HepG2 (cell line): ENCODE measurements at regions not wholly inside any gene's neighbourhood (a gene's known extent, or its start where the extent isn't known, plus 50 kb on each side); places are given as distances from the start of the nearest gene placed in this dataset.

Source experiments
- ATAC-seq: fragments of 200-7000 bp; cut with Tn5 transposase; 3 replicates; pipeline ENCODE4 v1.9.1; 2020; ENCODE audit warnings: mild to moderate bottlenecking, moderate library complexity
- BruUV-seq: library from RNA; stranded (reverse); fragments of 400-500 nt; replicated peaks from 2 replicates; lab custom pipeline; 2021; lab: Mats Ljungman, UMichigan
- CTCF ChIA-PET: fragments of 300-600 bp; formaldehyde crosslinking; extraction: SDS; loops from one replicate; lab custom pipeline; 2021; ENCODE audit warnings: low total read pairs, inconsistent platforms, low intra/inter-chr PET ratio; lab: Yijun Ruan, JAX
- POLR2A ChIA-PET: fragments of 350-600 bp; sonication (Branson Sonifier 250); formaldehyde crosslinking; loops from one replicate; lab custom pipeline; 2020; ENCODE audit warnings: antibody characterized with exemption, inconsistent platforms; lab: Yijun Ruan, JAX
- DNase-seq: peaks from one replicate; pipeline ENCODE4 v3.0.0-alpha.2; 2015; ENCODE audit warnings: low spot score
- FAIRE-seq: peaks from 3 replicates; lab custom pipeline; 2011; peaks lifted over from hg19 to GRCh38; lab: Jason Lieb, UNC
- H2AFZ ChIP-seq: one replicate; pipeline ENCODE4 v1.6.1; 2011; ENCODE audit warnings: low read length, inconsistent platforms
- H3K27ac ChIP-seq: fragments of 300-600 bp; 3 replicates; pipeline ENCODE4 v1.8.0; 2011; ENCODE audit warnings: mixed run types, mild to moderate bottlenecking, mixed read lengths, low read length, inconsistent platforms; ENCODE audit not compliant: insufficient read depth; ENCODE audit errors: extremely low read length
- H3K27me3 ChIP-seq, 2 experiments: fragments of 200-600 bp in 1 of 2; 2 replicates in 1 of 2; 3 replicates in 1 of 2; pipeline versions ENCODE4 v1.6.0 to v1.8.0; 2011; ENCODE audit warnings: low read length in 2 of 2, mild to moderate bottlenecking in 2 of 2, moderate library complexity in 2 of 2, inconsistent platforms in 1 of 2; ENCODE audit not compliant: insufficient read depth in 2 of 2, control insufficient read depth in 1 of 2
- H3K36me3 ChIP-seq, 2 experiments: fragments of 200-600 bp in 1 of 2; replicated peaks in 1 of 2; 2 replicates in 1 of 2; 3 replicates in 1 of 2; pipeline versions ENCODE4 v1.5.1 to v1.8.0; 2011; ENCODE audit warnings: low read length in 2 of 2, inconsistent platforms in 1 of 2; ENCODE audit not compliant: insufficient read depth in 2 of 2, control insufficient read depth in 1 of 2
- H3K4me1 ChIP-seq: 2 replicates; pipeline ENCODE4 v1.5.1; 2012; ENCODE audit warnings: low read length, inconsistent platforms; ENCODE audit not compliant: insufficient read depth
- H3K4me2 ChIP-seq: 2 replicates; pipeline ENCODE4 v1.6.0; 2011; ENCODE audit warnings: low read depth, low read length, inconsistent platforms
- H3K4me3 ChIP-seq, 3 experiments: fragments of 200-600 bp in 1 of 3; sonication (generic), shearing (Covaris generic) in 1 of 3; replicated peaks in 1 of 3; 2 replicates each; pipeline ENCODE4 v1.5.1; 2011 to 2016; ENCODE audit warnings: low read length in 3 of 3, inconsistent platforms in 2 of 3, low read depth in 2 of 3, mild to moderate bottlenecking in 2 of 3, control low read depth in 1 of 3, mixed read lengths in 1 of 3; ENCODE audit not compliant: insufficient read depth in 1 of 3
- H3K79me2 ChIP-seq: one replicate; pipeline ENCODE4 v1.6.1; 2011; ENCODE audit warnings: low read length, inconsistent platforms; ENCODE audit not compliant: insufficient read depth
- H3K9ac ChIP-seq: 2 replicates; pipeline ENCODE4 v1.6.0; 2011; ENCODE audit warnings: mild to moderate bottlenecking, low read depth, low read length, inconsistent platforms; ENCODE audit not compliant: insufficient read depth
- H3K9me3 ChIP-seq: 2 replicates; pipeline ENCODE4 v1.5.1; 2012; ENCODE audit warnings: mild to moderate bottlenecking, low read length
- H4K20me1 ChIP-seq: 2 replicates; pipeline ENCODE4 v1.6.0; 2011; ENCODE audit warnings: inconsistent platforms, mild to moderate bottlenecking, low read length, moderate library complexity; ENCODE audit not compliant: insufficient read depth
- BHLHE40 ChIP-seq: IDR thresholded peaks from 2 replicates; pipeline ENCODE4 v1.6.1; 2011; ENCODE audit warnings: low read length, improper control_type of control experiment
- BRF2 ChIP-seq: sonication (generic); formaldehyde crosslinking; IDR thresholded peaks from 2 replicates; pipeline ENCODE4 v1.8.1; 2022; ENCODE audit warnings: mild to moderate bottlenecking, missing genetic modification reagents
- CERS6 ChIP-seq: sonication (generic); formaldehyde crosslinking; IDR thresholded peaks from 2 replicates; pipeline ENCODE4 v1.5.0; 2020; ENCODE audit warnings: missing genetic modification reagents
- KLF11 ChIP-seq: IDR thresholded peaks from 2 replicates; pipeline ENCODE4 v1.6.1; 2016; ENCODE audit warnings: missing compliant biosample characterization
- NFE2L2 ChIP-seq: fragments of 150-350 bp; IDR thresholded peaks from 2 replicates; pipeline ENCODE4 v1.6.1; 2014; ENCODE audit warnings: low read length
- RBFOX2 ChIP-seq: fragments of 200-400 bp; formaldehyde crosslinking; IDR thresholded peaks from 2 replicates; pipeline ENCODE4 v1.6.1; 2017; ENCODE audit warnings: low read depth, mild to moderate bottlenecking, low read length
- SNAPC2 ChIP-seq: sonication (generic); formaldehyde crosslinking; IDR thresholded peaks from 2 replicates; pipeline ENCODE4 v1.8.1; 2022; ENCODE audit warnings: mild to moderate bottlenecking, missing genetic modification reagents
- SP5 ChIP-seq: IDR thresholded peaks from 2 replicates; pipeline ENCODE4 v1.6.1; 2016; ENCODE audit warnings: low read depth, borderline replicate concordance
- ZFP36L2 ChIP-seq: sonication (generic); formaldehyde crosslinking; IDR thresholded peaks from 2 replicates; pipeline ENCODE4 v1.4.0; 2020; ENCODE audit warnings: missing genetic modification reagents
- ZNF777 ChIP-seq: sonication (generic); formaldehyde crosslinking; IDR thresholded peaks from 2 replicates; pipeline ENCODE4 v1.4.0; 2020; ENCODE audit warnings: missing genetic modification reagents
- ZNF784 ChIP-seq: sonication (generic); formaldehyde crosslinking; IDR thresholded peaks from 2 replicates; pipeline ENCODE4 v1.5.1; 2020; ENCODE audit warnings: missing genetic modification reagents, mild to moderate bottlenecking, borderline replicate concordance
- ZNF879 ChIP-seq: sonication (generic); formaldehyde crosslinking; IDR thresholded peaks from 2 replicates; pipeline ENCODE4 v1.8.1; 2023; ENCODE audit warnings: missing genetic modification reagents
- WGBS: methylation state at CpG from one replicate; pipeline ENCODE4 v1.1.6; 2017; ENCODE audit warnings: low lambda C conversion rate; 5-methylcytosine and 5-hydroxymethylcytosine counted together
- in situ Hi-C: cut with HindIII; loops from 2 replicates; pipeline ENCODE4 v1.10.0; 2017; ENCODE audit warnings: low pct_unique_long_range_greater_than_20kb; ENCODE audit not compliant: extremely low pct_ligation_motif_present
- intact Hi-C: fragments of 100-400 bp; cut with micrococcal nuclease; formaldehyde crosslinking; loops from one replicate; pipeline ENCODE4 v1.10.0; 2022; ENCODE audit not compliant: unreplicated experiment

- FAIRE-seq = no peak
- no peak overlapping the region for H3K4me2 ChIP-seq
- CTCF ChIA-PET = no interaction called here
- no peak overlapping the region for H3K9ac ChIP-seq
- no peaks in the 10 kb centered on the region for H3K9me3 ChIP-seq
- no peaks in the 10 kb centered on the region for H4K20me1 ChIP-seq
- intact Hi-C loops = no loop called here
- DNase-seq = no peak
- no peaks in the 10 kb centered on the region for H3K36me3 ChIP-seq
- H3K27ac ChIP-seq = no peak overlapping the region
- no peaks in the 10 kb centered on the region for H3K27me3 ChIP-seq
- no peak overlapping the region for H2AFZ ChIP-seq
- ATAC-seq = no peak
- 0% methylated on average over 1 of the region's 1 CpG for WGBS
- BruUV-seq = no TSS peak
- no peaks in the 10 kb centered on the region for H3K79me2 ChIP-seq
- in situ Hi-C loops = no loop called here
- no peak for TF ChIP-seq SP5 (CRISPR knock-in tag)
- no peak for TF ChIP-seq RBFOX2
- no peak for TF ChIP-seq SNAPC2 (CRISPR knock-in tag)
- no peak for TF ChIP-seq BRF2 (CRISPR knock-in tag)
- TF ChIP-seq KLF11 (CRISPR knock-in tag) = no peak
- H3K4me3 ChIP-seq = no peak overlapping the region
- H3K4me1 ChIP-seq = no peaks in the 10 kb centered on the region
- POLR2A ChIA-PET = no interaction called here
These were observed 262.4 kb upstream of the MIR17HG start for GRCh38 chr13:91085127-91085526.

GRCh38 chr13:91086936-91087716 is 260.4 kb upstream of the MIR17HG start:
- Histone ChIP-seq H3K4me2 (no peak overlapping the region), H3K79me2 (no peaks in the 10 kb centered on the region), H3K9me3 (no peaks in the 10 kb centered on the region), H3K36me3 (no peaks in the 10 kb centered on the region), H3K4me3 (no peak overlapping the region), H4K20me1 (no peaks in the 10 kb centered on the region), H3K27me3 (no peaks in the 10 kb centered on the region), H2AFZ (no peak overlapping the region), H3K4me1 (no peaks in the 10 kb centered on the region), H3K27ac (no peak overlapping the region), H3K9ac (no peak overlapping the region)
- FAIRE-seq (no peak), DNase-seq (no peak), ATAC-seq (no peak)
- BruUV-seq = no TSS peak
- POLR2A ChIA-PET = no interaction called here
- in situ Hi-C loops = no loop called here
- TF ChIP-seq ZNF879 (CRISPR knock-in tag) = no peak
- TF ChIP-seq ZFP36L2 (CRISPR knock-in tag) = no peak
- TF ChIP-seq NFE2L2 = no peak
- no peak for TF ChIP-seq BHLHE40
- no peak for TF ChIP-seq ZNF784 (CRISPR knock-in tag)
- no peak for TF ChIP-seq CERS6 (CRISPR knock-in tag)
- no peak for TF ChIP-seq ZNF777 (CRISPR knock-in tag)
- intact Hi-C loops = no loop called here
- CTCF ChIA-PET = no interaction called here
- WGBS = 0% methylated on average over 2 of the region's 2 CpGs
